GM23338 (cell line): ENCODE measurements at regions not wholly inside any gene's neighbourhood (a gene's known extent, or its start where the extent isn't known, plus 50 kb on each side); places are given as distances from the start of the nearest gene placed in this dataset.

Source experiments
- ATAC-seq: fragments of 200-7000 bp; cut with Tn5 transposase; 3 replicates; pipeline ENCODE4 v1.9.1; 2020
- DNase-seq: peaks from one replicate; pipeline ENCODE4 v3.0.0-alpha.2; 2015; ENCODE audit warnings: low spot score
- H2AFZ ChIP-seq: fragments of 200-600 bp; sonication (generic); 2 replicates; pipeline ENCODE4 v1.8.0; 2016; ENCODE audit warnings: antibody characterized with exemption, mild to moderate bottlenecking, moderate library complexity
- H3F3A ChIP-seq: fragments of 200-600 bp; sonication (generic); replicated peaks from 2 replicates; pipeline ENCODE4 v1.8.0; 2017; ENCODE audit warnings: antibody characterized with exemption, mixed run types, low read depth
- H3K27ac ChIP-seq: fragments of 200-600 bp; sonication (generic); 2 replicates; pipeline ENCODE4 v1.6.1; 2016; ENCODE audit warnings: low read depth
- H3K27me3 ChIP-seq: fragments of 200-600 bp; sonication (generic); 2 replicates; pipeline ENCODE4 v1.8.0; 2016; ENCODE audit warnings: mild to moderate bottlenecking, mixed run types, moderate library complexity; ENCODE audit not compliant: insufficient read depth
- H3K36me3 ChIP-seq: fragments of 200-600 bp; sonication (generic); 2 replicates; pipeline ENCODE4 v1.8.0; 2016; ENCODE audit warnings: mild to moderate bottlenecking; ENCODE audit not compliant: insufficient read depth
- H3K4me1 ChIP-seq: fragments of 200-600 bp; sonication (generic); 2 replicates; pipeline ENCODE4 v1.8.0; 2016; ENCODE audit warnings: mild to moderate bottlenecking, moderate library complexity; ENCODE audit not compliant: insufficient read depth
- H3K4me2 ChIP-seq: fragments of 200-600 bp; sonication (generic); 2 replicates; pipeline ENCODE4 v1.7.1; 2017; ENCODE audit warnings: mixed run types
- H3K4me3 ChIP-seq: fragments of 200-600 bp; sonication (generic); 2 replicates; pipeline ENCODE4 v1.6.1; 2016; ENCODE audit warnings: mixed run types
- H3K79me2 ChIP-seq: fragments of 200-600 bp; sonication (generic); replicated peaks from 2 replicates; pipeline ENCODE4 v1.8.0; 2017; ENCODE audit warnings: mild to moderate bottlenecking; ENCODE audit not compliant: insufficient read depth
- H3K9me2 ChIP-seq: fragments of 200-600 bp; sonication (generic); 2 replicates; pipeline ENCODE4 v1.8.0; 2017; ENCODE audit not compliant: insufficient read depth
- H4K20me1 ChIP-seq: fragments of 200-600 bp; sonication (generic); replicated peaks from 2 replicates; pipeline ENCODE4 v1.8.0; 2017; ENCODE audit warnings: mild to moderate bottlenecking; ENCODE audit not compliant: insufficient read depth
- H3K27ac Mint-ChIP-seq: 2 replicates; pipeline ENCODE4 v1.8.0; 2020; ENCODE audit warnings: inconsistent platforms, mild to moderate bottlenecking, moderate library complexity, mixed read lengths
- H3K27me3 Mint-ChIP-seq: 3 replicates; pipeline ENCODE4 v1.8.0; 2022; ENCODE audit warnings: low read depth, mild to moderate bottlenecking, moderate library complexity, mixed read lengths, inconsistent platforms; ENCODE audit not compliant: insufficient read depth, poor library complexity
- H3K36me3 Mint-ChIP-seq: 3 replicates; pipeline ENCODE4 v1.8.0; 2021; ENCODE audit warnings: low read depth, mild to moderate bottlenecking, inconsistent platforms, moderate library complexity, mixed read lengths
- H3K4me1 Mint-ChIP-seq: 3 replicates; pipeline ENCODE4 v1.8.0; 2020; ENCODE audit warnings: mild to moderate bottlenecking, inconsistent platforms, mixed read lengths
- H3K4me3 Mint-ChIP-seq: 3 replicates; pipeline ENCODE4 v1.8.0; 2021; ENCODE audit warnings: moderate library complexity, mild to moderate bottlenecking, inconsistent platforms, mixed read lengths
- H3K9me3 Mint-ChIP-seq: 3 replicates; pipeline ENCODE4 v1.8.0; 2020; ENCODE audit warnings: moderate library complexity, mild to moderate bottlenecking, inconsistent platforms, mixed read lengths
- CREB1 ChIP-seq: fragments of 250-450 bp; sonication (Bioruptor Pico); IDR thresholded peaks from 2 replicates; pipeline ENCODE4 v1.5.0; 2020; ENCODE audit warnings: low read depth, mild to moderate bottlenecking, moderate library complexity
- EZH2 ChIP-seq: fragments of 200-600 bp; sonication (generic); IDR thresholded peaks from one replicate; pipeline ENCODE4 v1.8.0; 2017; ENCODE audit warnings: antibody characterized with exemption, mild to moderate bottlenecking, low read depth; ENCODE audit not compliant: unreplicated experiment
- EZH2phosphoT487 ChIP-seq: fragments of 200-600 bp; sonication (generic); IDR thresholded peaks from one replicate; pipeline ENCODE4 v1.8.1; 2018; ENCODE audit warnings: antibody characterized with exemption; ENCODE audit not compliant: unreplicated experiment
- JUNB ChIP-seq: IDR thresholded peaks from one replicate; pipeline ENCODE4 v1.6.1; 2016; ENCODE audit warnings: antibody characterized with exemption; ENCODE audit not compliant: unreplicated experiment
- NANOG ChIP-seq: IDR thresholded peaks from 2 replicates; pipeline ENCODE4 v1.6.1; 2016; ENCODE audit warnings: antibody characterized with exemption, borderline replicate concordance
- POLR2AphosphoS5 ChIP-seq: IDR thresholded peaks from 2 replicates; pipeline ENCODE4 v1.6.1; 2016; ENCODE audit warnings: antibody characterized with exemption, low read depth
- STAT1 ChIP-seq: IDR thresholded peaks from one replicate; pipeline ENCODE4 v1.6.1; 2016; ENCODE audit warnings: antibody characterized with exemption; ENCODE audit not compliant: unreplicated experiment
- ZNF114 ChIP-seq: fragments of 250-450 bp; sonication (Bioruptor Pico); IDR thresholded peaks from 2 replicates; pipeline ENCODE4 v1.5.0; 2020; ENCODE audit warnings: mild to moderate bottlenecking, moderate library complexity
- ZNF331 ChIP-seq: fragments of 250-450 bp; sonication (Bioruptor Pico); IDR thresholded peaks from 2 replicates; pipeline ENCODE4 v1.5.0; 2020; ENCODE audit warnings: low read depth, mild to moderate bottlenecking, moderate library complexity
- TF ChIP-seq, protein P1 (sequence below): IDR thresholded peaks from one replicate; pipeline ENCODE4 v1.6.1; 2018; ENCODE audit warnings: antibody characterized with exemption; ENCODE audit not compliant: unreplicated experiment
- TF ChIP-seq, protein P2 (sequence below): IDR thresholded peaks from 2 replicates; pipeline ENCODE4 v1.6.1; 2016; ENCODE audit warnings: antibody characterized with exemption
- TF ChIP-seq, protein P3 (sequence below), 2 experiments: fragments of 200-600 bp in 1 of 2; sonication (generic) in 1 of 2; conservative IDR thresholded peaks; 2 replicates each; pipeline versions ENCODE4 v1.5.1 to v1.6.1; 2016 to 2017; ENCODE audit warnings: antibody characterized with exemption in 2 of 2, low read depth in 2 of 2, mild to moderate bottlenecking in 2 of 2, moderate library complexity in 1 of 2
- TF ChIP-seq, protein P4 (sequence below): fragments of 250-450 bp; sonication (Bioruptor Pico); IDR thresholded peaks from 2 replicates; pipeline ENCODE4 v1.5.0; 2020; ENCODE audit warnings: mild to moderate bottlenecking, moderate library complexity

DNA sequence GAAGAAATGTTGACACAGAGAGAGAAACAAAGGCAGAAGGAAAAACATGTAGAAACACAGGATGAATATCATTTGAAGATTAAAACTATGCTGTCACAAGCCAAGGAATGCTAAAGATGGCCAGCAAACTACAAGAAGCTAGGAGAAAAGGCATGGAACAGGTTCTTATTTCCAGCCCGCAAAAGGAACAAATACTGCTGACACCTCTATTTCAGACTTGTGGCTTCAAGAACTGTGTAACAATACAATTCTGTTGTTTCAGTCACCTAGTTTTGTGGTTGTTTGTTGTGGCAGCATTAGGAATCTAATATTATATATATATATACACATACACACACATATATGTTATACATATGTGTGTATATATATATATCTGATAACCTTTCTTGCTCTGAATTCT lies 1543.9 kb downstream of the KCNT2 start:
- H3K4me3 ChIP-seq: no peak overlapping the region
- H3K9me2 ChIP-seq: no peaks in the 10 kb centered on the region
- Mint-ChIP-seq H3K9me3 (no peaks in the 10 kb centered on the region), H3K4me3 (no peak overlapping the region), H3K4me1 (no peaks in the 10 kb centered on the region), H3K27me3 (no peaks in the 10 kb centered on the region), H3K27ac (no peak overlapping the region), H3K36me3 (no peaks in the 10 kb centered on the region)
- no peak overlapping the region for H3K27ac ChIP-seq
- H4K20me1 ChIP-seq: no peaks in the 10 kb centered on the region
- no peak overlapping the region for H3K4me2 ChIP-seq
- H3F3A ChIP-seq: no peaks in the 10 kb centered on the region
- TF ChIP-seq, protein P1, sequence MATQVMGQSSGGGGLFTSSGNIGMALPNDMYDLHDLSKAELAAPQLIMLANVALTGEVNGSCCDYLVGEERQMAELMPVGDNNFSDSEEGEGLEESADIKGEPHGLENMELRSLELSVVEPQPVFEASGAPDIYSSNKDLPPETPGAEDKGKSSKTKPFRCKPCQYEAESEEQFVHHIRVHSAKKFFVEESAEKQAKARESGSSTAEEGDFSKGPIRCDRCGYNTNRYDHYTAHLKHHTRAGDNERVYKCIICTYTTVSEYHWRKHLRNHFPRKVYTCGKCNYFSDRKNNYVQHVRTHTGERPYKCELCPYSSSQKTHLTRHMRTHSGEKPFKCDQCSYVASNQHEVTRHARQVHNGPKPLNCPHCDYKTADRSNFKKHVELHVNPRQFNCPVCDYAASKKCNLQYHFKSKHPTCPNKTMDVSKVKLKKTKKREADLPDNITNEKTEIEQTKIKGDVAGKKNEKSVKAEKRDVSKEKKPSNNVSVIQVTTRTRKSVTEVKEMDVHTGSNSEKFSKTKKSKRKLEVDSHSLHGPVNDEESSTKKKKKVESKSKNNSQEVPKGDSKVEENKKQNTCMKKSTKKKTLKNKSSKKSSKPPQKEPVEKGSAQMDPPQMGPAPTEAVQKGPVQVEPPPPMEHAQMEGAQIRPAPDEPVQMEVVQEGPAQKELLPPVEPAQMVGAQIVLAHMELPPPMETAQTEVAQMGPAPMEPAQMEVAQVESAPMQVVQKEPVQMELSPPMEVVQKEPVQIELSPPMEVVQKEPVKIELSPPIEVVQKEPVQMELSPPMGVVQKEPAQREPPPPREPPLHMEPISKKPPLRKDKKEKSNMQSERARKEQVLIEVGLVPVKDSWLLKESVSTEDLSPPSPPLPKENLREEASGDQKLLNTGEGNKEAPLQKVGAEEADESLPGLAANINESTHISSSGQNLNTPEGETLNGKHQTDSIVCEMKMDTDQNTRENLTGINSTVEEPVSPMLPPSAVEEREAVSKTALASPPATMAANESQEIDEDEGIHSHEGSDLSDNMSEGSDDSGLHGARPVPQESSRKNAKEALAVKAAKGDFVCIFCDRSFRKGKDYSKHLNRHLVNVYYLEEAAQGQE: no peak
- TF ChIP-seq, protein P2, sequence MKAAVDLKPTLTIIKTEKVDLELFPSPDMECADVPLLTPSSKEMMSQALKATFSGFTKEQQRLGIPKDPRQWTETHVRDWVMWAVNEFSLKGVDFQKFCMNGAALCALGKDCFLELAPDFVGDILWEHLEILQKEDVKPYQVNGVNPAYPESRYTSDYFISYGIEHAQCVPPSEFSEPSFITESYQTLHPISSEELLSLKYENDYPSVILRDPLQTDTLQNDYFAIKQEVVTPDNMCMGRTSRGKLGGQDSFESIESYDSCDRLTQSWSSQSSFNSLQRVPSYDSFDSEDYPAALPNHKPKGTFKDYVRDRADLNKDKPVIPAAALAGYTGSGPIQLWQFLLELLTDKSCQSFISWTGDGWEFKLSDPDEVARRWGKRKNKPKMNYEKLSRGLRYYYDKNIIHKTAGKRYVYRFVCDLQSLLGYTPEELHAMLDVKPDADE: no peak
- TF ChIP-seq STAT1 (no peak), JUNB (no peak), EZH2phosphoT487 (no peak), EZH2 (no peak), CREB1 (CRISPR knock-in tag) (no peak), ZNF114 (no peak), POLR2AphosphoS5 (no peak), ZNF331 (CRISPR knock-in tag) (no peak), NANOG (no peak)
- TF ChIP-seq, protein P3, sequence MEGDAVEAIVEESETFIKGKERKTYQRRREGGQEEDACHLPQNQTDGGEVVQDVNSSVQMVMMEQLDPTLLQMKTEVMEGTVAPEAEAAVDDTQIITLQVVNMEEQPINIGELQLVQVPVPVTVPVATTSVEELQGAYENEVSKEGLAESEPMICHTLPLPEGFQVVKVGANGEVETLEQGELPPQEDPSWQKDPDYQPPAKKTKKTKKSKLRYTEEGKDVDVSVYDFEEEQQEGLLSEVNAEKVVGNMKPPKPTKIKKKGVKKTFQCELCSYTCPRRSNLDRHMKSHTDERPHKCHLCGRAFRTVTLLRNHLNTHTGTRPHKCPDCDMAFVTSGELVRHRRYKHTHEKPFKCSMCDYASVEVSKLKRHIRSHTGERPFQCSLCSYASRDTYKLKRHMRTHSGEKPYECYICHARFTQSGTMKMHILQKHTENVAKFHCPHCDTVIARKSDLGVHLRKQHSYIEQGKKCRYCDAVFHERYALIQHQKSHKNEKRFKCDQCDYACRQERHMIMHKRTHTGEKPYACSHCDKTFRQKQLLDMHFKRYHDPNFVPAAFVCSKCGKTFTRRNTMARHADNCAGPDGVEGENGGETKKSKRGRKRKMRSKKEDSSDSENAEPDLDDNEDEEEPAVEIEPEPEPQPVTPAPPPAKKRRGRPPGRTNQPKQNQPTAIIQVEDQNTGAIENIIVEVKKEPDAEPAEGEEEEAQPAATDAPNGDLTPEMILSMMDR (conservative IDR thresholded peaks at IDR 0.05; ENCODE audit: low read depth in 2 of 2): no peak
- TF ChIP-seq, protein P4, sequence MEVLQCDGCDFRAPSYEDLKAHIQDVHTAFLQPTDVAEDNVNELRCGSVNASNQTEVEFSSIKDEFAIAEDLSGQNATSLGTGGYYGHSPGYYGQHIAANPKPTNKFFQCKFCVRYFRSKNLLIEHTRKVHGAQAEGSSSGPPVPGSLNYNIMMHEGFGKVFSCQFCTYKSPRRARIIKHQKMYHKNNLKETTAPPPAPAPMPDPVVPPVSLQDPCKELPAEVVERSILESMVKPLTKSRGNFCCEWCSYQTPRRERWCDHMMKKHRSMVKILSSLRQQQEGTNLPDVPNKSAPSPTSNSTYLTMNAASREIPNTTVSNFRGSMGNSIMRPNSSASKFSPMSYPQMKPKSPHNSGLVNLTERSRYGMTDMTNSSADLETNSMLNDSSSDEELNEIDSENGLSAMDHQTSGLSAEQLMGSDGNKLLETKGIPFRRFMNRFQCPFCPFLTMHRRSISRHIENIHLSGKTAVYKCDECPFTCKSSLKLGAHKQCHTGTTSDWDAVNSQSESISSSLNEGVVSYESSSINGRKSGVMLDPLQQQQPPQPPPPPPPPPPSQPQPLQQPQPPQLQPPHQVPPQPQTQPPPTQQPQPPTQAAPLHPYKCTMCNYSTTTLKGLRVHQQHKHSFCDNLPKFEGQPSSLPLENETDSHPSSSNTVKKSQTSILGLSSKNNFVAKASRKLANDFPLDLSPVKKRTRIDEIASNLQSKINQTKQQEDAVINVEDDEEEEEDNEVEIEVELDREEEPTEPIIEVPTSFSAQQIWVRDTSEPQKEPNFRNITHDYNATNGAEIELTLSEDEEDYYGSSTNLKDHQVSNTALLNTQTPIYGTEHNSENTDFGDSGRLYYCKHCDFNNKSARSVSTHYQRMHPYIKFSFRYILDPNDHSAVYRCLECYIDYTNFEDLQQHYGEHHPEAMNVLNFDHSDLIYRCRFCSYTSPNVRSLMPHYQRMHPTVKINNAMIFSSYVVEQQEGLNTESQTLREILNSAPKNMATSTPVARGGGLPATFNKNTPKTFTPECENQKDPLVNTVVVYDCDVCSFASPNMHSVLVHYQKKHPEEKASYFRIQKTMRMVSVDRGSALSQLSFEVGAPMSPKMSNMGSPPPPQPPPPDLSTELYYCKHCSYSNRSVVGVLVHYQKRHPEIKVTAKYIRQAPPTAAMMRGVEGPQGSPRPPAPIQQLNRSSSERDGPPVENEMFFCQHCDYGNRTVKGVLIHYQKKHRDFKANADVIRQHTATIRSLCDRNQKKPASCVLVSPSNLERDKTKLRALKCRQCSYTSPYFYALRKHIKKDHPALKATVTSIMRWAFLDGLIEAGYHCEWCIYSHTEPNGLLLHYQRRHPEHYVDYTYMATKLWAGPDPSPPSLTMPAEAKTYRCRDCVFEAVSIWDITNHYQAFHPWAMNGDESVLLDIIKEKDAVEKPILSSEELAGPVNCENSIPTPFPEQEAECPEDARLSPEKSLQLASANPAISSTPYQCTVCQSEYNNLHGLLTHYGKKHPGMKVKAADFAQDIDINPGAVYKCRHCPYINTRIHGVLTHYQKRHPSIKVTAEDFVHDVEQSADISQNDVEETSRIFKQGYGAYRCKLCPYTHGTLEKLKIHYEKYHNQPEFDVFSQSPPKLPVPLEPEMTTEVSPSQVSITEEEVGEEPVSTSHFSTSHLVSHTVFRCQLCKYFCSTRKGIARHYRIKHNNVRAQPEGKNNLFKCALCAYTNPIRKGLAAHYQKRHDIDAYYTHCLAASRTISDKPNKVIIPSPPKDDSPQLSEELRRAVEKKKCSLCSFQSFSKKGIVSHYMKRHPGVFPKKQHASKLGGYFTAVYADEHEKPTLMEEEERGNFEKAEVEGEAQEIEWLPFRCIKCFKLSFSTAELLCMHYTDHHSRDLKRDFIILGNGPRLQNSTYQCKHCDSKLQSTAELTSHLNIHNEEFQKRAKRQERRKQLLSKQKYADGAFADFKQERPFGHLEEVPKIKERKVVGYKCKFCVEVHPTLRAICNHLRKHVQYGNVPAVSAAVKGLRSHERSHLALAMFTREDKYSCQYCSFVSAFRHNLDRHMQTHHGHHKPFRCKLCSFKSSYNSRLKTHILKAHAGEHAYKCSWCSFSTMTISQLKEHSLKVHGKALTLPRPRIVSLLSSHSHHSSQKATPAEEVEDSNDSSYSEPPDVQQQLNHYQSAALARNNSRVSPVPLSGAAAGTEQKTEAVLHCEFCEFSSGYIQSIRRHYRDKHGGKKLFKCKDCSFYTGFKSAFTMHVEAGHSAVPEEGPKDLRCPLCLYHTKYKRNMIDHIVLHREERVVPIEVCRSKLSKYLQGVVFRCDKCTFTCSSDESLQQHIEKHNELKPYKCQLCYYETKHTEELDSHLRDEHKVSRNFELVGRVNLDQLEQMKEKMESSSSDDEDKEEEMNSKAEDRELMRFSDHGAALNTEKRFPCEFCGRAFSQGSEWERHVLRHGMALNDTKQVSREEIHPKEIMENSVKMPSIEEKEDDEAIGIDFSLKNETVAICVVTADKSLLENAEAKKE (CRISPR knock-in tag): no peak
- H3K27me3 ChIP-seq: no peaks in the 10 kb centered on the region
- H3K36me3 ChIP-seq: no peaks in the 10 kb centered on the region
- DNase-seq: no peak
- ATAC-seq: no peak
- H3K4me1 ChIP-seq: no peaks in the 10 kb centered on the region
- H3K79me2 ChIP-seq: no peaks in the 10 kb centered on the region
- H2AFZ ChIP-seq: no peak overlapping the region
